Peyer's patch (tissue), 4 donors: ENCODE measurements at regions not wholly inside any gene's neighbourhood (a gene's known extent, or its start where the extent isn't known, plus 50 kb on each side); places are given as distances from the start of the nearest gene placed in this dataset.

ENCODE experiments used
- DNase-seq, 3 donors: peaks; one replicate each; pipeline ENCODE4 v3.0.0-alpha.2; 2017 to 2019
- H3K27ac ChIP-seq, 4 donors: fragments of 200-600 bp; sonication (generic); one replicate each; pipeline ENCODE4 v1.5.1; 2016 to 2019
- H3K27me3 ChIP-seq, 2 donors: fragments of 200-600 bp; sonication (generic); one replicate each; pipeline ENCODE4 v1.5.1; 2019
- H3K36me3 ChIP-seq, 3 donors: fragments of 200-600 bp; sonication (generic); one replicate each; pipeline ENCODE4 v1.5.1; 2016 to 2019
- H3K4me1 ChIP-seq, 4 donors: fragments of 200-600 bp; sonication (generic); one replicate each; pipeline ENCODE4 v1.5.1; 2016 to 2019
- H3K4me3 ChIP-seq, 4 donors: fragments of 200-600 bp; sonication (generic); 1 replicate in 3 of 4; 2 replicates in 1 of 4; pipeline ENCODE4 v1.5.1; 2016 to 2019; ENCODE audit warnings: mild to moderate bottlenecking in 1 of 4
- H3K9me3 ChIP-seq, 4 donors: fragments of 200-600 bp; sonication (generic); one replicate each; pipeline ENCODE4 v1.5.1; 2016 to 2019; ENCODE audit warnings: mild to moderate bottlenecking in 1 of 4
- POLR2A ChIP-seq, 2 donors: fragments of 450-650 bp; IDR thresholded peaks; one replicate each; pipeline ENCODE4 v1.5.1; 2017; ENCODE audit warnings: antibody characterized with exemption in 2 of 2, mild to moderate bottlenecking in 2 of 2, moderate library complexity in 2 of 2
- TF ChIP-seq, protein P1 (sequence below), 6 experiments: fragments of 450-650 bp in 4 of 6; fragments of 200-600 bp in 2 of 6; sonication (generic) in 1 of 6; IDR thresholded peaks; one replicate each; pipeline ENCODE4 v1.5.1; 2017 to 2019; ENCODE audit warnings: antibody characterized with exemption in 6 of 6, mild to moderate bottlenecking in 3 of 6, moderate library complexity in 1 of 6

- Histone ChIP-seq H3K4me3 (no peak overlapping the region), H3K27me3 (no peaks in the 10 kb centered on the region), H3K36me3 (no peaks in the 10 kb centered on the region), H3K4me1 (no peaks in the 10 kb centered on the region), H3K9me3 (no peaks in the 10 kb centered on the region), H3K27ac (no peak overlapping the region)
- no peak for DNase-seq
- no peak for TF ChIP-seq POLR2A (IDR thresholded peaks at IDR 0.05)
- TF ChIP-seq, protein P1, sequence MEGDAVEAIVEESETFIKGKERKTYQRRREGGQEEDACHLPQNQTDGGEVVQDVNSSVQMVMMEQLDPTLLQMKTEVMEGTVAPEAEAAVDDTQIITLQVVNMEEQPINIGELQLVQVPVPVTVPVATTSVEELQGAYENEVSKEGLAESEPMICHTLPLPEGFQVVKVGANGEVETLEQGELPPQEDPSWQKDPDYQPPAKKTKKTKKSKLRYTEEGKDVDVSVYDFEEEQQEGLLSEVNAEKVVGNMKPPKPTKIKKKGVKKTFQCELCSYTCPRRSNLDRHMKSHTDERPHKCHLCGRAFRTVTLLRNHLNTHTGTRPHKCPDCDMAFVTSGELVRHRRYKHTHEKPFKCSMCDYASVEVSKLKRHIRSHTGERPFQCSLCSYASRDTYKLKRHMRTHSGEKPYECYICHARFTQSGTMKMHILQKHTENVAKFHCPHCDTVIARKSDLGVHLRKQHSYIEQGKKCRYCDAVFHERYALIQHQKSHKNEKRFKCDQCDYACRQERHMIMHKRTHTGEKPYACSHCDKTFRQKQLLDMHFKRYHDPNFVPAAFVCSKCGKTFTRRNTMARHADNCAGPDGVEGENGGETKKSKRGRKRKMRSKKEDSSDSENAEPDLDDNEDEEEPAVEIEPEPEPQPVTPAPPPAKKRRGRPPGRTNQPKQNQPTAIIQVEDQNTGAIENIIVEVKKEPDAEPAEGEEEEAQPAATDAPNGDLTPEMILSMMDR (IDR thresholded peaks at IDR 0.05): no peak
Observed at GRCh38 chr7:13656330-13656729, 333.1 kb downstream of the ETV1 start.

DNA sequence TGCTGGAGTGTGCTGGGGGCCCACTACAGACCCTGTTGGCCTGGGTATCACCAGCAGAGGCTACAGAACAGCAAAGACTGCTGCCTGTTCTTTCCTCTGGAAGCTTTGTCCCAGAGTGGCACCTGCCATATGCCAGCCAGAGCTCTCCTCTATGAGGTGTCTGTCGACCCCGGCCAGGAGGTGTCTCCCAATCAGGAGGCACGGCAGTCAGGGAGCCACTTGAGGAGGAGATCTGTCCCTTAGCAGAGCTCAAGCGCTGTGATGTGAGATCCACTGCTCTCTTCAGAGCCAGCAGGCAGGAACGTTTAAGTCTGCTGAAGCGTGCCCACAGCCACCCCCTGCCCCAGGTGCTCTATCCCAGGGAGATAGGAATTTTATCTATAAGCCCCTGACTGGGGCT is 316.2 kb downstream of the ETV1 start:
- H3K36me3 ChIP-seq: no peaks in the 10 kb centered on the region
- DNase-seq: no peak
- TF ChIP-seq, protein P1 (IDR thresholded peaks at IDR 0.05): no peak
- TF ChIP-seq POLR2A (IDR thresholded peaks at IDR 0.05): no peak

DNA sequence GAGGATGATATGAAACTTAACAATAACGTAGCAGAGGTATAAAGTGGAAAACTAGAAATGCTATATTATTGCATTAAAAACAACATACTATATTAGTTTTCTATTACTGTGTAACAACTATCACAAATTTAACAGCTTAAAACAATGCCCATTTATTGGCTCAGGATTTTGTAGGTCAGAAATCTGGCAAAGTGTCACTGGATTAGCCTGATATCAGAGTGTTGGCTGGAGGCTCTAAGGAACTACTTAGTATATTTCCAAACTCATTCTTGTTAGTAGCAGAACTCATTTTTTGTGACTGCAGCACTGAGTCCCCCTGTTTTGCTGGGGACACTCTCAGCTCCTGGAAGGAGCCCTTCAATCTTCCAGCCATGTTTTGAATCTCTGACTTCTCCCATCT is 306.8 kb downstream of the ETV1 start:
- Histone ChIP-seq H3K27ac (no peak overlapping the region), H3K4me1 (no peaks in the 10 kb centered on the region), H3K9me3 (no peaks in the 10 kb centered on the region), H3K4me3 (no peak overlapping the region), H3K36me3 (no peaks in the 10 kb centered on the region), H3K27me3 (no peaks in the 10 kb centered on the region)
- TF ChIP-seq, protein P1 (IDR thresholded peaks at IDR 0.05): no peak
- no peak for TF ChIP-seq POLR2A (IDR thresholded peaks at IDR 0.05)
- DNase-seq: no peak

More for the DNA sequence above, 316.2 kb downstream of the ETV1 start:
- Histone ChIP-seq H3K27ac (no peak overlapping the region), H3K27me3 (no peaks in the 10 kb centered on the region), H3K4me3 (no peak overlapping the region), H3K9me3 (no peaks in the 10 kb centered on the region), H3K4me1 (no peaks in the 10 kb centered on the region)

- H3K4me1 ChIP-seq: no peaks in the 10 kb centered on the region
- no peaks in the 10 kb centered on the region for H3K27me3 ChIP-seq
- H3K4me3 ChIP-seq: no peak overlapping the region
- no peak for DNase-seq
- H3K36me3 ChIP-seq: no peaks in the 10 kb centered on the region
- H3K27ac ChIP-seq: no peak overlapping the region
- TF ChIP-seq POLR2A (IDR thresholded peaks at IDR 0.05): no peak
- TF ChIP-seq, protein P1 (IDR thresholded peaks at IDR 0.05): no peak
- H3K9me3 ChIP-seq: no peaks in the 10 kb centered on the region
Observed at GRCh38 chr7:13687500-13687899, 302.0 kb downstream of the ETV1 start.

DNA sequence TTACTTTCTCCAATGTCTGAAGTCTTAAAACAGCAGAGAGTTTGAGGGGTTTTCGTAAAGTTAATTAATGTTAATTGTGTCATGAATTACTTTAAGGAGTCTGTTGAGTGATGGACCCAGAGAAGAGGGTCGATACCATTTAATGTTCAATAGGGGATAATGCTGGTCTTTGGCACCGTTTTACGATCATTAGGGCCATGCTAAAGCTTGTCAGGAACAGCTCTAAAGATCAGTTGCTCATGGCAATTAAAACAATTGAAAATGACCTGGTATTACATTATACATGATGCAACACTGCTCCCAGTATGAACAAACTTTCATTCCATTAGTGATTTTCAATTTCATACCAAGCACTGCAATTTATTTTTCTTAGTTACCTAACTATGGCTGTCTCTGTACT is 296.9 kb downstream of the ETV1 start:
- H3K9me3 ChIP-seq: no peaks in the 10 kb centered on the region
- no peaks in the 10 kb centered on the region for H3K36me3 ChIP-seq
- no peak overlapping the region for H3K4me3 ChIP-seq
- no peak for TF ChIP-seq POLR2A (IDR thresholded peaks at IDR 0.05)
- TF ChIP-seq, protein P1 (IDR thresholded peaks at IDR 0.05): no peak
- no peaks in the 10 kb centered on the region for H3K27me3 ChIP-seq
- no peak overlapping the region for H3K27ac ChIP-seq
- no peak for DNase-seq
- no peaks in the 10 kb centered on the region for H3K4me1 ChIP-seq

- Histone ChIP-seq H3K9me3 (no peaks in the 10 kb centered on the region), H3K4me3 (no peak overlapping the region), H3K36me3 (no peaks in the 10 kb centered on the region), H3K27ac (no peak overlapping the region), H3K27me3 (no peaks in the 10 kb centered on the region), H3K4me1 (no peaks in the 10 kb centered on the region)
- TF ChIP-seq, protein P1 (IDR thresholded peaks at IDR 0.05): no peak
- no peak for TF ChIP-seq POLR2A (IDR thresholded peaks at IDR 0.05)
- DNase-seq: no peak
Observed at GRCh38 chr7:13702251-13702650, 287.2 kb downstream of the ETV1 start.
